H1 (cell line): ENCODE measurements at regions not wholly inside any gene's neighbourhood (a gene's known extent, or its start where the extent isn't known, plus 50 kb on each side); places are given as distances from the start of the nearest gene placed in this dataset.

Experiments used
- CTCF ChIA-PET: fragments of 300-600 bp; sonication (Branson Sonifier 250); formaldehyde crosslinking; loops from one replicate; lab custom pipeline; 2021; ENCODE audit not compliant: partially characterized antibody; lab: Charles Lee
- POLR2A ChIA-PET: fragments of 300-600 bp; sonication (Branson Sonifier 250); formaldehyde crosslinking; loops from one replicate; lab custom pipeline; 2021; ENCODE audit warnings: inconsistent platforms; ENCODE audit not compliant: partially characterized antibody; lab: Charles Lee
- DNase-seq, 2 experiments: peaks; one replicate each; pipeline versions ENCODE4 v3.0.0 to v3.0.0-alpha.2; 2010 to 2022; ENCODE audit warnings: low spot score in 2 of 2, low read depth in 1 of 2, mixed read lengths in 1 of 2
- FAIRE-seq: peaks from 2 replicates; lab custom pipeline; 2011; peaks lifted over from hg19 to GRCh38; lab: Jason Lieb, UNC
- H2AFZ ChIP-seq: 2 replicates; pipeline ENCODE4 v1.8.1; 2012; ENCODE audit warnings: low read length, inconsistent platforms
- H2AK5ac ChIP-seq: 2 replicates; pipeline ENCODE4 v1.6.1; 2013; ENCODE audit warnings: low read depth, low read length
- H2BK120ac ChIP-seq: replicated peaks from 2 replicates; pipeline ENCODE3; 2013; ENCODE audit warnings: low read depth, low read length, inconsistent platforms
- H2BK12ac ChIP-seq: 2 replicates; pipeline ENCODE4 v1.6.1; 2013; ENCODE audit warnings: low read depth, low read length
- H2BK15ac ChIP-seq: 2 replicates; pipeline ENCODE4 v1.6.1; 2013; ENCODE audit warnings: low read length
- H2BK20ac ChIP-seq: 2 replicates; pipeline ENCODE4 v1.6.1; 2013; ENCODE audit warnings: low read length
- H2BK5ac ChIP-seq: 2 replicates; pipeline ENCODE4 v1.6.1; 2013; ENCODE audit warnings: low read depth, low read length
- H3K14ac ChIP-seq: 2 replicates; pipeline ENCODE4 v1.6.1; 2013; ENCODE audit warnings: inconsistent platforms; ENCODE audit not compliant: insufficient read length
- H3K18ac ChIP-seq: 2 replicates; pipeline ENCODE4 v1.6.1; 2013; ENCODE audit warnings: low read length; ENCODE audit errors: extremely low read depth
- H3K23ac ChIP-seq: 2 replicates; pipeline ENCODE4 v1.6.1; 2013; ENCODE audit warnings: inconsistent platforms; ENCODE audit not compliant: insufficient read length
- H3K23me2 ChIP-seq: 2 replicates; pipeline ENCODE4 v1.6.1; 2013; ENCODE audit warnings: low read depth, low read length
- H3K27ac ChIP-seq: 2 replicates; pipeline ENCODE4 v1.6.1; 2011; ENCODE audit warnings: low read depth, low read length, inconsistent platforms
- H3K27me3 ChIP-seq, 4 experiments: replicated peaks in 1 of 4; 1 replicate in 1 of 4; 2 replicates in 3 of 4; pipeline versions ENCODE4 v1.6.1 to v1.8.1; 2011 to 2013; ENCODE audit warnings: low read length in 3 of 4, mild to moderate bottlenecking in 3 of 4, inconsistent platforms in 2 of 4, mixed read lengths in 2 of 4, moderate library complexity in 1 of 4; ENCODE audit not compliant: control insufficient read depth in 3 of 4, insufficient read depth in 3 of 4; ENCODE audit errors: extremely low read depth in 1 of 4
- H3K36me3 ChIP-seq, 4 experiments: 2 replicates each; pipeline versions ENCODE4 v1.6.1 to v1.8.1; 2011 to 2013; ENCODE audit warnings: mild to moderate bottlenecking in 4 of 4, low read length in 3 of 4, moderate library complexity in 2 of 4, control low read depth in 1 of 4, inconsistent platforms in 1 of 4; ENCODE audit not compliant: insufficient read depth in 4 of 4, control insufficient read depth in 2 of 4
- H3K4ac ChIP-seq: replicated peaks from 2 replicates; pipeline ENCODE3; 2013; ENCODE audit warnings: low read length, low read depth, mixed read lengths, inconsistent platforms; ENCODE audit not compliant: insufficient read length
- H3K4me1 ChIP-seq, 4 experiments: replicated peaks in 1 of 4; 1 replicate in 1 of 4; 2 replicates in 3 of 4; pipeline versions ENCODE4 v1.6.1 to v1.8.1; 2011 to 2013; ENCODE audit warnings: low read length in 3 of 4, inconsistent platforms in 2 of 4, mixed read lengths in 1 of 4; ENCODE audit not compliant: insufficient read depth in 4 of 4, control insufficient read depth in 3 of 4
- H3K4me2 ChIP-seq, 2 experiments: 2 replicates each; pipeline versions ENCODE4 v1.6.1 to v1.8.1; 2011 to 2013; ENCODE audit warnings: low read depth in 2 of 2, low read length in 2 of 2, control low read depth in 1 of 2, inconsistent platforms in 1 of 2, mild to moderate bottlenecking in 1 of 2; ENCODE audit not compliant: insufficient read depth in 1 of 2
- H3K4me3 ChIP-seq, 4 experiments: fragments of 200-600, 300-600 bp in 1 of 4; sonication (generic), shearing (Covaris generic), sonication (Bioruptor Twin) in 1 of 4; 2 replicates each; pipeline versions ENCODE4 v1.5.1 to v1.8.1; 2011 to 2016; ENCODE audit warnings: low read length in 4 of 4, low read depth in 3 of 4, control low read depth in 2 of 4, inconsistent platforms in 2 of 4, mild to moderate bottlenecking in 2 of 4, mixed read lengths in 1 of 4, moderate library complexity in 1 of 4; ENCODE audit not compliant: insufficient read depth in 2 of 4; ENCODE audit errors: extremely low read depth in 1 of 4
- H3K56ac ChIP-seq: replicated peaks from 2 replicates; pipeline ENCODE3; 2013; ENCODE audit warnings: low read depth, mild to moderate bottlenecking, mixed read lengths, low read length, inconsistent platforms; ENCODE audit not compliant: insufficient read length
- H3K79me1 ChIP-seq: 2 replicates; pipeline ENCODE4 v1.6.1; 2013; ENCODE audit warnings: low read depth, low read length, control low read depth
- H3K79me2 ChIP-seq, 2 experiments: 2 replicates each; pipeline versions ENCODE4 v1.6.1 to v1.8.1; 2012 to 2013; ENCODE audit warnings: low read length in 2 of 2, mild to moderate bottlenecking in 2 of 2, inconsistent platforms in 1 of 2; ENCODE audit not compliant: insufficient read depth in 2 of 2, control insufficient read depth in 1 of 2
- H3K9ac ChIP-seq, 4 experiments: replicated peaks in 1 of 4; 1 replicate in 1 of 4; 2 replicates in 3 of 4; pipeline versions ENCODE4 v1.6.1 to v1.8.1; 2011 to 2013; ENCODE audit warnings: low read depth in 3 of 4, low read length in 3 of 4, control low read depth in 2 of 4, mild to moderate bottlenecking in 2 of 4, moderate library complexity in 2 of 4, inconsistent platforms in 1 of 4; ENCODE audit errors: extremely low read depth in 1 of 4
- H3K9me3 ChIP-seq, 2 experiments: 2 replicates each; pipeline versions ENCODE4 v1.6.1 to v1.8.1; 2012 to 2013; ENCODE audit warnings: mild to moderate bottlenecking in 2 of 2, moderate library complexity in 2 of 2, control low read depth in 1 of 2, inconsistent platforms in 1 of 2, low read depth in 1 of 2, low read length in 1 of 2, mixed read lengths in 1 of 2; ENCODE audit not compliant: insufficient read depth in 2 of 2
- H4K20me1 ChIP-seq, 2 experiments: replicated peaks in 1 of 2; 2 replicates each; pipeline versions ENCODE3 to v1.8.1; 2011 to 2013; ENCODE audit warnings: inconsistent platforms in 2 of 2, low read length in 2 of 2, mild to moderate bottlenecking in 1 of 2; ENCODE audit not compliant: insufficient read depth in 2 of 2, control insufficient read depth in 1 of 2
- H4K5ac ChIP-seq: 2 replicates; pipeline ENCODE4 v1.6.1; 2013; ENCODE audit warnings: low read length, low read depth, mixed read lengths, inconsistent platforms; ENCODE audit not compliant: insufficient read length
- H4K8ac ChIP-seq: 2 replicates; pipeline ENCODE4 v1.8.0; 2013; ENCODE audit warnings: mild to moderate bottlenecking, moderate library complexity, low read length, inconsistent platforms; ENCODE audit not compliant: insufficient read depth; ENCODE audit errors: extremely low read depth
- H4K91ac ChIP-seq: replicated peaks from 2 replicates; pipeline ENCODE3; 2013; ENCODE audit warnings: low read length, mixed read lengths, inconsistent platforms; ENCODE audit not compliant: insufficient read length
- CBX5 ChIP-seq: fragments of 300-800, 300-1000 bp; sonication (generic); IDR thresholded peaks from 2 replicates; pipeline ENCODE4 v1.7.1; 2016; ENCODE audit warnings: antibody characterized with exemption, low read length, low read depth
- CHD2 ChIP-seq: IDR thresholded peaks from 2 replicates; pipeline ENCODE4 v1.6.1; 2012; ENCODE audit warnings: low read length, improper control_type of control experiment
- CTBP2 ChIP-seq: IDR thresholded peaks from 2 replicates; pipeline ENCODE4 v1.7.0; 2011; ENCODE audit warnings: borderline replicate concordance, mild to moderate bottlenecking, moderate library complexity, mixed read lengths, low read length; ENCODE audit not compliant: insufficient read depth, insufficient read length
- KDM5A ChIP-seq: fragments of 200-600 bp; IDR thresholded peaks from 2 replicates; pipeline ENCODE4 v1.7.1; 2012; ENCODE audit warnings: mild to moderate bottlenecking, low read length, inconsistent platforms, mixed read lengths
- NANOG ChIP-seq: IDR thresholded peaks from 2 replicates; pipeline ENCODE4 v1.6.1; 2011; ENCODE audit warnings: low read length, low read depth, mild to moderate bottlenecking, inconsistent platforms; ENCODE audit not compliant: insufficient read depth, poor library complexity, severe bottlenecking
- SIX5 ChIP-seq: IDR thresholded peaks from 2 replicates; pipeline ENCODE4 v1.6.1; 2011; ENCODE audit warnings: mild to moderate bottlenecking, low read depth, low read length
- TBP ChIP-seq: IDR thresholded peaks from 2 replicates; pipeline ENCODE4 v1.6.1; 2011; ENCODE audit warnings: low read depth, low read length, improper control_type of control experiment
- WGBS, 2 experiments: shearing (Covaris generic) in 1 of 2; methylation state at CpG; one replicate each; pipeline versions ENCODE4 v1.1.6 to v1.1.7; 2013 to 2015; ENCODE audit warnings: low lambda C conversion rate in 2 of 2, mixed read lengths in 2 of 2, inconsistent platforms in 1 of 2, low coverage in 1 of 2, missing lambda C conversion rate in 1 of 2; ENCODE audit not compliant: insufficient replicate concordance in 2 of 2, insufficient coverage in 1 of 2, insufficient read length in 1 of 2; ENCODE audit errors: extremely low coverage in 1 of 2, missing lambda C conversion rate in 1 of 2; 5-methylcytosine and 5-hydroxymethylcytosine counted together

DNA sequence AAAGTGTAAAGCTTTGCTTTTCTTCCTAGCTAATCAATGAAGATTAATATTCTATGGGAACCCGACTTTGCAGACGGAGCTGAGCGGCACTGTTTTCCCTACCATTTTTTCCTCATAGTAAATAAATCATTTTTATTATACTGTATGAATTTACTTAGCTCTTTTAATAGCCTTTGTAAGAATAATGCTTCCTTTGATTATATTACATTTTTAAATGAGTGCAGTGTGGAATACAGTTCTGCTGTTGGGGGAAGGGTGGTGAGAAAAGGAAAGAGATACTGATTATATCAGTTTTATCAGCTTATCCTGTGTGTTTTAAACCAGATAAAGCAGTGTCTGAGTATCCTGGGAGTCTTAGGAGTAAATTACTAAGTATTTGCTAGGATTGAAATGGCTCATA, 221.4 kb upstream of the RBFOX1 start:
- H3K23ac ChIP-seq, result no peak overlapping the region
- no peaks in the 10 kb centered on the region for H3K23me2 ChIP-seq
- no peaks in the 10 kb centered on the region for H3K36me3 ChIP-seq
- POLR2A ChIA-PET, result no interaction called here
- no peak overlapping the region for H3K18ac ChIP-seq
- H3K79me2 ChIP-seq, result no peaks in the 10 kb centered on the region
- no peak overlapping the region for H3K4me3 ChIP-seq
- no peak overlapping the region for H2BK120ac ChIP-seq
- no peak overlapping the region for H2BK12ac ChIP-seq
- no peak overlapping the region for H4K5ac ChIP-seq
- WGBS, 2 experiments, result 81% methylated on average over 3 of the region's 3 CpGs; no CpG with 5 or more reads in 1 of the 2 experiments
- no peaks in the 10 kb centered on the region for H3K9me3 ChIP-seq
- no peak overlapping the region for H2BK5ac ChIP-seq
- no peak overlapping the region for H3K56ac ChIP-seq
- H2AK5ac ChIP-seq, result no peak overlapping the region
- H4K91ac ChIP-seq, result no peak overlapping the region
- H3K4ac ChIP-seq, result no peak overlapping the region
- CTCF ChIA-PET, result interaction anchor here (0.7 kb wide), 1 partner anchor 12 kb away, joined by 3 read pairs; no protein-coding TSS in a partner anchor
- no peaks in the 10 kb centered on the region for H3K4me1 ChIP-seq
- H2AFZ ChIP-seq, result no peak overlapping the region
- no peak overlapping the region for H3K9ac ChIP-seq
- H4K20me1 ChIP-seq, result no peaks in the 10 kb centered on the region
- no peaks in the 10 kb centered on the region for H3K79me1 ChIP-seq
- no peak overlapping the region for H3K27ac ChIP-seq
- H3K14ac ChIP-seq, result no peak overlapping the region
- H3K27me3 ChIP-seq, result no peaks in the 10 kb centered on the region
- TF ChIP-seq CBX5 (no peak), CTBP2 (no peak), KDM5A (no peak), NANOG (no peak), TBP (no peak), SIX5 (no peak), CHD2 (no peak)
- FAIRE-seq (no peak), DNase-seq (no peak)
- no peak overlapping the region for H4K8ac ChIP-seq
- H2BK20ac ChIP-seq, result no peak overlapping the region
- H3K4me2 ChIP-seq, result no peak overlapping the region
- H2BK15ac ChIP-seq, result no peak overlapping the region
